Spleen (tissue), 7 donors: ENCODE measurements at regions not wholly inside any gene's neighbourhood (a gene's known extent, or its start where the extent isn't known, plus 50 kb on each side); places are given as distances from the start of the nearest gene placed in this dataset.

ENCODE experiments used
- CTCF ChIP-seq, 11 experiments: fragments of 200-600 bp in 7 of 11; fragments of 450-650 bp in 4 of 11; sonication (generic) in 4 of 11; IDR thresholded peaks in 8 of 11; conservative IDR thresholded peaks in 3 of 11; 1 replicate in 7 of 11; 2 replicates in 4 of 11; pipeline versions ENCODE4 v1.4.0 to v1.8.0; 2016 to 2021; ENCODE audit warnings: antibody characterized with exemption in 11 of 11, inconsistent platforms in 4 of 11, mild to moderate bottlenecking in 1 of 11
- POLR2A ChIP-seq, 3 donors: fragments of 450-650 bp; IDR thresholded peaks; one replicate each; pipeline ENCODE4 v1.5.1; 2017; ENCODE audit warnings: antibody characterized with exemption in 3 of 3, mild to moderate bottlenecking in 1 of 3
- POLR2AphosphoS5 ChIP-seq, 3 donors: sonication (generic); formaldehyde crosslinking; IDR thresholded peaks; one replicate each; pipeline ENCODE4 v1.5.1; 2017; ENCODE audit warnings: antibody characterized with exemption in 3 of 3
- donor health status: DM: no; HTN: no; CAD: no; lungs with moderate emphysema.
- donor health status: DM: no; HTN: no; CAD: no.
- donor health status: DM: no; HTN: no; CAD: no.

- TF ChIP-seq CTCF (IDR thresholded peaks at IDR 0.05 in 8 of 11, conservative IDR thresholded peaks at IDR 0.05 in 3 of 11), result no peak
- TF ChIP-seq POLR2A (IDR thresholded peaks at IDR 0.05), result no peak
- no peak for TF ChIP-seq POLR2AphosphoS5 (IDR thresholded peaks at IDR 0.05)
Measured at GRCh38 chr9:102225841-102226441, 487.5 kb upstream of the GRIN3A start.
